ENCODE measurements at regions not wholly inside any gene's neighbourhood (a gene's known extent, or its start where the extent isn't known, plus 50 kb on each side); places are given as distances from the start of the nearest gene placed in this dataset.

GRCh38 chr6:168741942-168742782 is 301.2 kb downstream of the SMOC2 start:
- peaks cover 2% of the 10 kb centered on the region for H3K36me3 Mint-ChIP-seq
- no peaks in the 10 kb centered on the region for H3K27me3 Mint-ChIP-seq (ENCODE audit: low read depth)
- H3K27ac Mint-ChIP-seq: no peak overlapping the region
- DNase-seq (ENCODE audit: low spot score in 2 of 2, unreplicated experiment in 2 of 2): no peak
- no peak for TF ChIP-seq CTCF (IDR thresholded peaks at IDR 0.05; ENCODE audit: unreplicated experiment)
- H3K4me3 Mint-ChIP-seq: no peak overlapping the region
- H3K4me1 Mint-ChIP-seq: peaks cover 11% of the 10 kb centered on the region
- H3K9me3 Mint-ChIP-seq: peaks cover 28% of the 10 kb centered on the region

- no peak overlapping the region for H3K27ac Mint-ChIP-seq
- H3K9me3 Mint-ChIP-seq: peaks cover 28% of the 10 kb centered on the region
- H3K27me3 Mint-ChIP-seq (ENCODE audit: low read depth): no peaks in the 10 kb centered on the region
- H3K4me1 Mint-ChIP-seq: peaks cover 10% of the 10 kb centered on the region
- no peak for TF ChIP-seq CTCF (IDR thresholded peaks at IDR 0.05; ENCODE audit: unreplicated experiment)
- H3K4me3 Mint-ChIP-seq: no peak overlapping the region
- H3K36me3 Mint-ChIP-seq: peaks cover 2% of the 10 kb centered on the region
- no peak for DNase-seq (ENCODE audit: low spot score in 2 of 2, unreplicated experiment in 2 of 2)
These were observed 300.3 kb downstream of the SMOC2 start for GRCh38 chr6:168741305-168741704.

- TF ChIP-seq CTCF (IDR thresholded peaks at IDR 0.05; ENCODE audit: unreplicated experiment): no peak
- no peak overlapping the region for H3K4me3 Mint-ChIP-seq
- H3K4me1 Mint-ChIP-seq: peaks cover 5% of the 10 kb centered on the region
- no peaks in the 10 kb centered on the region for H3K27me3 Mint-ChIP-seq (ENCODE audit: low read depth)
- H3K9me3 Mint-ChIP-seq: peaks cover 28% of the 10 kb centered on the region
- DNase-seq (ENCODE audit: low spot score in 2 of 2, unreplicated experiment in 2 of 2): no peak
- H3K36me3 Mint-ChIP-seq: peaks cover 2% of the 10 kb centered on the region
- H3K27ac Mint-ChIP-seq: no peak overlapping the region
These were observed 298.4 kb downstream of the SMOC2 start for GRCh38 chr6:168739381-168739780.

GRCh38 chr6:168737481-168737880 is 296.5 kb downstream of the SMOC2 start:
- TF ChIP-seq CTCF (IDR thresholded peaks at IDR 0.05; ENCODE audit: unreplicated experiment): no peak
- Mint-ChIP-seq H3K36me3 (peaks cover 2% of the 10 kb centered on the region), H3K4me1 (peaks cover 5% of the 10 kb centered on the region), H3K27ac (no peak overlapping the region), H3K9me3 (peaks cover 28% of the 10 kb centered on the region), H3K4me3 (no peak overlapping the region), H3K27me3 (ENCODE audit: low read depth) (no peaks in the 10 kb centered on the region)
- no peak for DNase-seq (ENCODE audit: low spot score in 2 of 2, unreplicated experiment in 2 of 2)

- no peak overlapping the region for H3K4me3 Mint-ChIP-seq
These were observed 296.0 kb downstream of the SMOC2 start for GRCh38 chr6:168737014-168737413.

More at GRCh38 chr6:168737014-168737413, 296.0 kb downstream of the SMOC2 start:
- TF ChIP-seq CTCF (IDR thresholded peaks at IDR 0.05; ENCODE audit: unreplicated experiment): no peak
- peaks cover 28% of the 10 kb centered on the region for H3K9me3 Mint-ChIP-seq
- no peaks in the 10 kb centered on the region for H3K27me3 Mint-ChIP-seq (ENCODE audit: low read depth)
- no peak for DNase-seq (ENCODE audit: low spot score in 2 of 2, unreplicated experiment in 2 of 2)
- H3K36me3 Mint-ChIP-seq: peaks cover 2% of the 10 kb centered on the region
- no peak overlapping the region for H3K27ac Mint-ChIP-seq
- H3K4me1 Mint-ChIP-seq: peaks cover 5% of the 10 kb centered on the region
